SKM-1 treated with dmso at 0.1 percent for 144 hours (cell line): ENCODE measurements at regions not wholly inside any gene's neighbourhood (a gene's known extent, or its start where the extent isn't known, plus 50 kb on each side); places are given as distances from the start of the nearest gene placed in this dataset.
A peak's percentile ranks its signal among the peaks of the same experiment; 100 is the strongest.
"Not testable (repeated sequence)": the region's sequence is repeated elsewhere in the genome, so short reads cannot be mapped to it uniquely, and the experiment has no call there.

ENCODE experiments used
- DNase-seq: peaks from one replicate; lab custom pipeline; 2025; ENCODE audit not compliant: unreplicated experiment; lab: John Stamatoyannopoulos, UW

DNA sequence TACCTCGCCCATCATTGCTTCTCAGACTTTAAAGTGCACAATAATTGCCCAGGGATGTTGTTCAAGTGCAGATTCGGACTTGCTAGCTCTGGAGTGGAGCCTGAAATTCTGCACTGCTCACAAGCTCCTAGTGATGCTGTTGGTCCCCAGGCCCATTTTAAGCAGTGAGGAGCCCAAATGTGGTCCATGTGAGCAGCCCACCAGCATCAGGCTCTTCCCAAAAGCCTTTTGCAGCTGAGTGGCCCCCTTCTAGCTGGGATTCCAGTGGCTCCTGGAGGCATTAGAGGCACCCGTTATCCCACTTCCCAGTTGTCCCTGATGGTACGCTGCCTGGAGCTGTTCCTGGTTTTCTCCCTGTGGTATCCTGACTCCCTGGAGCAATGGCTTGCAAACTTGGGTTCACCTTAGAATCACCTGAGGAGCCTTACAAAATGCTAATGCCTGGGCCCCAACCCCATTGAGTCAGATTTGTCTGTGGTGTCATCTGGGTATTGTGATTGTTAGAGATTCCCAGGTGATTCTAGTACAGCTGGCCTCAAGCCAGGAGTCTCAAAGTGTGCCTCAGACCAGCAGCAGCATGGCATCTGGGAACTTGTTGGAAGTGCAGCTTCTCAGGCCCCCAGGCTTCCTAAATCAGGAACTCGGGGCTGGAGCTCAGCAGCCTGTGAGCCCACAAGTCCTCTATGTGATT lies 186.9 kb upstream of the SLC24A3 start:
- DNase-seq, result no peak

DNA sequence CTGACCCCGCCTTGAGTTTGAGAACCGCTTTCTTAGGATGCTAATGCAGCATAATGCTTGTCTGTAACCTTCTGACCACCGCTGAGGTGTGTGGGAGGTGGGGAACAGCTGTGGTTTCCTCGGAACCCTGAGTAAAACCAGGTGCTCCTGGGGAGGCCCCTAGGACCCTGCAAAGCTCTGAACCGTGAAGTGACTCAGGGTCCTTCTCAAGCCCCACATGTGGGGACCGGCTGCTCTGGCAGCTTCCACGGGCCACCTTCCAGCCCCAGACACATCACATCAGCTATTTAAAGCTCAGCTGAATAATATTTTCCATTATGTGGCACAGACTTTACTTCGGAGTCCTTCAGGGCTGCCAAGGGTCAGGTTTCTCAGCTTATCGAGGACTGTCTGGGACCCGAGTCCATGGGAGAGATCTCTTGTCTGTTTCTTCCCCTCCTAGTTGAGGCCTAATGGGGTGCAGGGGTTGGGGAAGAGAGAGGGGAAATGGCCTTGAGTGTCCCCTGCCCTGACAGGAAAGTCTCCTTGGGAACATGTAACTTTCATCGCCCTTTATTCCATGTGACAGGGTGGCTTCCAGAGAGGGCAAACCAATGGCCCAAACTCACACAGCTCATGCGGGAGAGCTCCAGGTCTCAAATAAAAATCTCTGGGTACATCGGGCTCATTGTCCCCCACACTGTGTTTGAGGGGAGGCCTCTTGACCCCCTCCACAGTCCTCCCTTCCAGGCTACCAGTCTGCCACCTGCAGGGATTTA lies 186.1 kb upstream of the SLC24A3 start:
- DNase-seq, result no peak

DNA sequence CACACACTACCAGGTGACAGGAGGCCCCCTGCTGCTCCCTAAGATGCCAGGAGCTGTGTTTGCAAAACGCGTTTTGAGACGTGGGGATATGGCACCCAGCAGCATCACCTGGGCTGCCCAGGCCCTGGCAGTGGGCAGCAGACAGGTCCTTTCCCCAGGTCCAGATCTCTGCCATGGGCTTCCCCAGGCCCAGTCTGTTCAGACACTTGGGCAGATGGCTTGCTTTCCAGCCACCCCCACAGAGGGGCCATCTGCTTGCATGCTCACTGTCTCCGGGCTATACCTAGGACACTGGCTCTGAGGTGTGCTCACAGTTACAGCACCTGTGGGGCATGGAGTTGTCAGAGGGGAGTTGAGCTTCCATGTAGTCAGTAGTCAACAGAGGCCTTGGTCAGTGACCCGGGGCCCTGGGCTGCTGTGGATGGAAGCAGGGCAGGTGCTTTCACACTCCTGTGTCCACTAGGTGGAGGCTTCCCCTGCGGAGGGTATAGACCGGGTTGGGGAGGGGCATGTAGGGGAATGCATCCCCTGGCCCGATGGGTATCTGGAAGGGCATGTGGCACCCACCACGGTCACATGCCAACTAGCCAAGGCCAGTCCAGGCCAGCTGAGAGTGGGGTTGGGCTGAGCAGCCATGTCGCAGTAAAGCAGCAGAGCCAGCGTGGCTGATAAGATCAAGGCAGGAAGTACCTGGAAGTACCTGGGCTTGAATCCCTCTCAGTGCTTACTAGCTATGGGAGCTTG lies 185.4 kb upstream of the SLC24A3 start:
- no peak for DNase-seq

DNA sequence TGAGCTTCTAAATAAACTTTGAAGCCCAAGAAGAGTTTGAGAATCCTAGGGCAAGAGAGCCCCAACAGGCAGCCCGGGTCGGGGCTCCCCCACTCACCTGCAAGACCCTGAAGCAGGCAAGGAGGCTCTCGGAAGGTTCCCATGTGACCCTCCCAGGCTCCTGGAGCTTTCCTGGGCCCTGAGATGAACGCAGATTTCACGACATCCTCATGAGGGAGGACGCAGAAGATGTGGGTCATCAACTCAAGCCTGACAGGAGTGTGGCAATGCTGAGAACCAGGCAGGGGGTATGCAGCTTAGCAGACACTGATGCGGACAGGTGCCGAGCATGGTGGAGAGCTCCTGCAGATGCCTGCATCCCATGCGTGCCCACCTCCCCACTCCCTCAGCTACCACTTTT lies 184.5 kb upstream of the SLC24A3 start:
- no peak for DNase-seq

DNA sequence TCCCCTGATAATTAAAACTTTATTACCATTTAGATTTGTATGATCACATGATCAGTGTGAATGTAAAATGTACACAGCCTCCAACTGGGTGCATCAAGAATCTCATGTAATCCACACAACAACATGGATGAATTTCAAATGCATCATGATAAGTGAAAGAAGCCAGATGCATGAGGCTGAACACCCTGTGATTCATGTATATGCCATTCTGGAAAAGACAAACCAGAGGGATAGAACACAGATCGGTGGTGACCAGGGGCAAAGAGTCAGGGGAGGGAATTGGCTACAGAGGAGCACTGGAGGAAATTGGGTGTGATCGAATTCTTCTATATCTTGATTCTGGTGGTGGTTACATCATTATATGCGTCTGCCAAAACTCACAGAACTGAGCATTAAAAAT lies 170.7 kb upstream of the SLC24A3 start:
- DNase-seq, result no peak

DNA sequence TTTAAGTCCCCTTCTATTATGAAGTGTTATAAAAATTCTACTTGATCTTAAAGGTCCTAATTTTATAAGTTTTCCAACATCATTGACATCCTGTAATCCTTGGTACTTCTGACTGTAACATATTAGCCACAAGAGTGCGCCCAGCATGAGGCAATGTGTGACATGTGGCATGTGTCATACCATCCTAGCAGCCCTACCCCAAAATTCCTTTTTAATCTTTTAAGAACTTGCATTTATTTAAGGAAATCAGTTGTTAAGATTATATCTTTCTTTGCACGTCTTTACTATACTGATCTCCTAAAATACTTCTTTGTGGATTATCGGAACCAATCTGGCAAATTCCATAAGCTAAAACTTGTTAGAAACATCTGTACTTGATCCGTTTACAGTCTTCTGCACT lies 167.1 kb upstream of the SLC24A3 start:
- DNase-seq, result no peak

DNA sequence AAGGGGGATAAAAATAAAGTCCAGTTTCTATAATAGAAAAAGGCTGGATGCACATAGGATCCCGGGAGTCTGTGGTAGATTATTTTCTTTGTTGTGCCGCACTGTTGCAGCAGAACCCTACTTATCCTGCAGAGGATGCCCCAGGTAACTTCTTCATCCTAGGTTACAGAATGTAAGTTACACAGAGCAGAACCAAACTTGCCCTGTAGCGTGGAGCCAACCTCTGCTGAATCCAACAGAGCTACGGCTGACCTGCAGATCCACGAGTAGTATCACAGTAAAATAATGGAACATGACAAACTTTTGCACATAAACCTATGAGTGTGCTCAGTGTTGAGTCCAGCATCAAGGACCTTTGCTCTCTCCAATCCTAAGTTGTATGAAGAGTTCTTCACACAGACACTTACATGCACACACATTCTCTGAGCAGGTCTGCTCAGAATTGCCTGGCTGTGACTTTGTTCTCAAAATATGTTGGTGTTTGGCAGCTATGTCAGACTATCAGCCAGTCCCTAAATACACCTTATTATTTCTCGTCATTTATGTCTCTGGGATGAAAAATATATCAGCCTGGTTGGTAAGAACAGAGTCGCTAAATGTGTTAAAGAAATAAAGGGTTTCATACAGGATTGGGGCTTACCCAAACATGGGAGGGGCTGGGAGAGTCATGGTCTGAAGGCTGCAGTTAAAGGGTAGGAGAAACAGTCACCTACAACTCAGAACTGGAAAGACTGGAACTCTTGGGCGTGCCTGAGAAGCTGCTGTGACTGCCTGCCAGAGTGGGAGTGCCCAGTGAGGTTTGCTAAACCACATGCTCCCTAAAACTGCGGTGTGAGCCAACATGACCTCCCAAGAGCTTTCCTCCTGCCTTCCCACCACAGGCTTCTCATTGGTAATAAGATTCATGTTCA lies 165.1 kb upstream of the SLC24A3 start:
- DNase-seq, result no peak

DNA sequence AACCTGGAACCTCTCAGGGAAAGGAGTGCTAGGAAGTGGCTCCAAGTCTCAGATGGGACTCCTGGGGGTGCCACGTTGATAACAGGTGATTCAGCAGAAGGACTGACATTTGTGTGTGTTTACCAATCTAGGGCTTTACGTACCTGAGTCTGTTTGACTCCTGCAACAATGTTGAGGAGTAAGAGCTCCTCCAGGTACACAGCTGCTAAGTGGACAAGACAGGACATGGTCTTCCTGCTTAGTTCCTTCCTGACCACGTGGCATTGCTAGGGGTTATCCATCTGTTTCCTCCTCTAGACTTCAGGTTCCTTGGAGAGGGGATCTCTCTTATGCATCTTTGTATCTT lies 164.5 kb upstream of the SLC24A3 start:
- no peak for DNase-seq

DNA sequence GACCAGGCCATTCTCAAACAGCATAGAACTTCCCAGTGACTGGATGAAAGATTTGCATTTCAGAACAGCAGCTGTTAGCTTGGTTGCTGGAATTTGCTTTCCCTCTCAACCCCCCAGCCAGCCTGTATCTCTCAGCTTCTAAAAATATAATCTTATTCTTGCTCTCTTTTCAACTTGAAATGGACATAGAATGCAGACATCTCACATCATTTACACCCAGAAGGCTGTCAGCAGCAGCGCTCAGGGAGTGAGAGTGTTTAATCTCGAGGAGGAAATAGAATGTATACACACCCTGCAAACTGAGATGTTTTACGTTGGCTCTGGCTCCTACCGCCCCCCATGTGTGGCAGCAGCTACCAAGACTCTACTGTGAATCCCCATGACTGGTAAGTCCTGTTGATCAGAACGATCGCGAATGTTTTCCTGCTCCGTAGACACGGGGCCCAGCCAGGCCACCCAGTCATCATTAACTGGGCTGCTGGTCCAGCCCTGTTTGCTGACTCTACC lies 163.4 kb upstream of the SLC24A3 start:
- DNase-seq, result no peak

DNA sequence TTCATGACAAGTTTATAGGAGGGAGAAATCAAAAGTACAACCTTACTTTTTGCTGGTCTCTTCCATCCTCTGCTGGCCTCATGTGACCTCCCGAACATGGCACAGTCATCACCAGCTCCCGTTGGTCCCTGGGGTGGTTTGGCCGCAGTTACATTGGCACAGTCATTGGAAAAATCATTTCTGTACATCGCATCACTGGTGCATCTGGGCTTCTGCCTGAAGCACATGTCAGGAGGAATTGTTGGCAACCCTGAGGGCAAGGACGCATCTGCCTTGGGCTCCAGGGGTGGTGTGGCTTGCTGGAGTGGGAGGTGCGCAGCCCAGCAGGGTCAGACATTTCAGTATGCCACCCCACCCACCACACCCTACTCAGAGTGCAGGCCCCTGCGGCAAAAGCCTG lies 162.9 kb upstream of the SLC24A3 start:
- no peak for DNase-seq

DNA sequence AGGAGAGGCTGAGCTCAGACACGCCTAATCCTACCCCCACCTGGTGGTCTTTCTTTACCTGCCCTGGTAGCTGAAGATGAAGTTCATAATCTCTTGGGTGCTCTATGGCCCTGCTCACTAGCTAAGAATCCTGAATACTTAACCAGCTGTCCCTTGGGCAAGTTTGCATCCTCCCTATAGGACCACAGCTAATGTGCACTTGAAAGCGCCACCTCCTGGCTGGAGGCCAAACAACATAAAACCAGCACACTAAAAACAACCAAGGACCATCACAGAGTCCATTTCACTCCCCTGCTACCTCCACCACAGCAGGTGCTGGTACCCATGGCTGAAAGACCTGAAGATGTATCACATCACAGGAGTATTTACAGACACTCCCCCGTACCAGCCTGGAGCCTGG lies 155.5 kb upstream of the SLC24A3 start:
- no peak for DNase-seq

DNA sequence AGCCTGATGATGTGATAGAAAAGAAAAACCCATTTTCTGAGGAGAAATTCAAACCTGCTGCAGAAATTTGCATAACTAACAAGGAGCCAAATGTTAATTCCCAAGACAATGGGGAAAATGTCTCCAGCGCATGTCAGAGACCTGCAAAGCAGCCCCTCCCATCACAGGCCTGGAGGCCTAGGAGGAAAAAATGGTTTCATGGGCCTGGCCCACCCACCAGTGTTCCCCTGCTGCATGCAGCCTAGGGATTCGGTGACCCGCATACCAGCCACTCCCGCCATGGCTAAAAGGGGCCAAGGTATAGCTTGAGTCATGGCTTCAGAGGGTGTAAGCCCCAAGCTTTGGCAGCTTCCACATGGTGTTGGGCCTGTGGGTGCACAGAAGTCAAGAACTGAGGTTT lies 147.7 kb upstream of the SLC24A3 start:
- DNase-seq, result not testable (repeated sequence)

DNA sequence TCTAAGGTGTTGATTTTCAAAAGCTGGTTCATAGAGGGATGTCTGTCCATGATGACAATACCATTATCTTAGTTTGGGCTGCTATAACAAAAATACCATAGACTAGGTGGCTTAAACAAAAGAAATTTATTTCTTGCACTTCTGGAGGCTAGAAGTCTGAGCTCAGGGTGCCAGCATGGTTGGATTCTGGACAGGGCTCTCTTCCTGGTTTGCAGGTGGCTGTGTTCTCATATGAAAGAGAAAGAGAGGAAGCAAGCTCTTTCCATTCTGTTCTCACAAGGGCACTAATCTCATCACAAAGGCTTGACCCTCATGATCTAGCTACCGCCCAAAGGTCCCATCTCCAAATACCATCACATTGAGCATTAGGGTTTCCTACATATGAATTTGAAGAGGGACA lies 144.5 kb upstream of the SLC24A3 start:
- no peak for DNase-seq

DNA sequence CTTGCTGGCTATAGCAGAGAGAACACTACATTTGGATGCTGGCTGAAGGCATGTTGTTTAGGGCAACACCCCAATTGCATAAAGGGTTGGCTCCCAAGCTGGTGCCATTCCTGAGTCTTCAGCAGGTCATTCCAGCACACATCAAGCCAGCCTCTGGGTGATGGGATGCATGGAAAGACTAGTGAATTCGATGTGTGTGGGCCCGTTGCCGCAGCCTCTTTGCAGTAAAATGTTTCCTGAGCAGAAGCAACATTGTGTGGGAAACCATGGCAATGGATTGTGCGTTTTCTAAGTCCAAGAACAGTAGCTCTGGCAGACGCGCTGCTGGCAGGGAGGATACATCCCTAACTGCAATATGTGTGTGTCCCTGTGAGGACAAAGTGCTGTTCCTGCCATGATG lies 142.4 kb upstream of the SLC24A3 start:
- DNase-seq, result no peak

DNA sequence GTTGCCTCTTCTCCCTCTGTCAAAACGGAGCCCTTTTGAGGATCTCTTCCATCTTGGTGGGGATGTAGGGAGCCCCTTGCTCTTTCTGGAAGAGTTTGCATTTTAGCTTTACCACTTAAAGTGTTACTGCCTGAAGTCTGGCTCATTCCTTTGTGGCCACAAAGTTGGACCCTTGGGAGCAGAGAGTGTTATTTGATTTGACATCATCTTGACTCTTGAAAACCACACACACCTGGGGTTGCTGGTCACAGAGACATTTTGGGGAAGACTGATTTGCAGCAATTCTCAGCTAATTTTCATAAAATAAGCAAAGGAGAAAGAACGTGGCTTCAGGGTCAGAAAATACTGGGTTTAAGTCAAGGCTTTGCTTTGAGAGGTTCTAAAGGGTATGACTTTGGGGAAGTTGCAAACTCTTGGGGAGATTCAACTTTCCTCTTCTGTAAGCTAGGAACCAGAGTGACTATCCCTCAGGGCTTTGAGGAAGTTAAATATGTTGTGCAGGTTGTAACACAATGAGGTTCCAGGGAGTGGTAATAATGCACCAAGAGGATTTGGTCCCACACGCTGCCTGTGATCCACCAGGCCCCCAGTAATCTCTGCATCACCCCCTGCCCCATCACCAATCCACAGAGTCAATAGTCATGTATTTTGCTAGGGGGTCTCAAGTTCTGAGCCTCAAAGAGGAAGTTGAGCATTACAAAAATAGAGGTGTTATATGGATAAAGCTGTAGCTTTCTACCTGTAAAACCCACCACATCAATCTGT lies 141.6 kb upstream of the SLC24A3 start:
- DNase-seq, result peak; percentile 22

DNA sequence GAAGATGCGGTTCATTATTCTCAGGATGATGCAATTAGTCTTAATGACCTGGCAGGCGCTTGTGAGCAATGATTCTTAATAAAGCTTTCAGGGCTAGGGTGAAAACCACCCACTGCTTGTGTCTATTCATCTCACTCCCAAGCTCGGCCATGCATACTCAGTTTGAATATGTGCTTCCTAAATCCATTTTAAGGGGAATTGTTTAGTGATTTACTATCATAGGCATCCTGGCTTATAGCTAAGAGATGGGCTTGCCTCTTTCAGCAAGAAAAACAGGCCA lies 141.1 kb upstream of the SLC24A3 start:
- no peak for DNase-seq

DNA sequence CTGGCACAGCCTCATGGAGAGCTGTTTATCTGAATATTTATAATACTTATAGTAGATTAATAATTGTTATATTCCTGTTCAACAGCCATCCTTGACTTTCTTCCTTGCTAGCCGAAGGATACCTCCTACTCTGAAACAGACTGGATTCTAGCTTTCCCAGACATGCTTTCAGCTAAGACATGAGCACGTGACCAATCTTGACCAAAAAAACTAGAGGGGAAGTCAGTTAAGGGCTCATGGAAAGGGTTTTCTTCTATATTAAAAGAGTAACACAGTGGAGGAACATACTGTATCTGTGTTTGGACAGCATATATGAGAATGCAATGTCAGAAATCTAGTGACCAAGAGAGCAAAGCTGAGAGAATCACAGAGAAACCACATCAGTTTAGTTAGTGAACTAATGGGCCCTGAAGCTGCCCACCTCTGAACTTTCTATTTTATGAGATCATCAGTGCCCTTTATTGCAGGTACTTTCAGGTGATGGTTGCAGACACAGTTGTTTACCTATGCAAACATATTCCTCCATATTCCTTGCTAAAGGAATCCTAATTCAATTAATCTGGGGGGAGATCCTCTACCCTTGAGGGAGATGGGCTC lies 140.4 kb upstream of the SLC24A3 start:
- no peak for DNase-seq

DNA sequence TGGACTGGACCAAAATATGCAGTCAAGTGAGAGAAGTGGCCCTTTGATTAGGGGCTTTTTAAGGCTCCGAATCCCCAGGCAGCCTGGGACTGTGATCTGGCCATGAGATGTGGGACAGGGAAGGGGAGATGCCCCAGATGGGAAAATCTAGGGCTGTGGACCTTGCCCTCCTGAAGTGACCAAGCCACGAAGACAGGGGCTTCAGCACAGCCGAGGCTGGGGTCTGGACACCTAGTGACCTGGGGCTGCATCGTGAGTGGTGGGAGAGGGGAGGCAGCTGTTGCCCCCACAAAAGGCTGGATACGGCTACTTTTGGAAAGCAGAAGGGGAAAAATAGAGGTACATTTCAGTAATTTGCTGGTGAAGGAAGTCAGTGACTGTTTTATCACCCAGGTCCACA lies 139.5 kb upstream of the SLC24A3 start:
- no peak for DNase-seq

DNA sequence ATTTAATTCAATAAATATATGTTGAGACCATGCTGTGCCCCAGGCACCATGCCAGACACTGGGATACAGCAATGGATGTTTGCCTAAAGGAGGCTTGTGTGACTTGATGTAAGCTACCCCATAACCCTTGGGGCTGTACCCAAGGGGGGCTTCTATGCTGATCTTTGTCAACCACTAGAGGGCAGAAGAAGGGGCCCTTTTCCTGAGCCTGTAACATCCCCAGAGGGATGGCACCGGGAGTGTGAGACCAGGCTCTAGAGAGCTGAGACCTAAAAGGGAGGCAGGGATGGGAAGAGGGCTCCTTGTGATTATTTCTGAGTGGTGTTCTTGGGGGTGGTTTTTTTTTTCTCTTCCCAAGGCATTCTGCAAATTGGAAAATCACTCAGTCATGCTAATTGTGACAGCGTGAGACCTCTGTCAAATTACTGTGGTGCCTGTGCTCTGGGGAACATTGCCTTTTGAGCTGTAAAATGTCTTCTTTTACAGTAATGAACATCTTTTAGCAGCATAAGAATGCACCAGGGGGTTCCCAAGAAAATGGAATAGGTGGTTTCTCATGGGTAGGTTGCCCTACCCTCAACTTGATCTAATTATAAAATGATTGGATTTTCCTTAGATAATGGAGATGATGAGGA lies 138.7 kb upstream of the SLC24A3 start:
- no peak for DNase-seq

DNA sequence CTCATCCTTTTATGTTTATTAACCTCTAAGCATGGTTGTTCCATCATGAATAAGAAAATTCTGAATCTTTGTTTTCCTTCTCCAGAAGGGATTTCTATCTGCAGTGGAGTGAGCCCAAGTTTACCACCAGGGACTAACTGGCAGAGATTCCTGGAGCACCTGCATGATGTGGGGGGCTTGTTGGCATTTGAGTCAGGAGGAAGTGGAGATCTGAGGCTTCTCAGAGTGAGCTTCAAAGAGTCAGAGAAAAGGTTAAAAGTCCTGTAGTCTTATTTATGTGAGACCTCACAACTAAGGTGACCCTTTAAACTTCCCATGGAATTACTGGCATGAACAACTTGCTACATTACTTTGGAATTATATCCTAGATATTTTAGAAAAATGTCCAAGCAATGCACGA lies 138.1 kb upstream of the SLC24A3 start:
- no peak for DNase-seq
